ENCODE measurements at regions not wholly inside any gene's neighbourhood (a gene's known extent, or its start where the extent isn't known, plus 50 kb on each side); places are given as distances from the start of the nearest gene placed in this dataset.

DNA sequence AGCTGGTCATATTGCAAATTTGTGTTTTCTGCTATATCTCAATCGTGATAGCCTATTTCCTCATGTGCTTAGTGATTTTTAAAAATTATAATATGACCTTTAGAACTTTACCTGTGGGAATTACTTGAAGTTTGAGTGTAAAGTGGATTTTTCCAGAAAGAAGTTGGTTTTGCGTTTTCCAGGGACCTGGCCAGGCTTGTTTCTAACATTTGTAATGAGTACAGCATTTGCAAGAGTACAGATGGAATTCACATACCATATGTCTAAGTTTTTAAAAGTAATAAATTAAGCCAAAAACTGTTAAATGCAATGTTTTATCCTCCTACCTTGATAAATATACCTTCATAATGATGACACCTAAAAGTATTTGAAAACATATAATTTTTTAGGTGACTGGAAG, 443.2 kb downstream of the REEP3 start:
- TF ChIP-seq EZH2 (IDR thresholded peaks at IDR 0.05; ENCODE audit: borderline replicate concordance, low read length), result no peak
- TF ChIP-seq, protein P1, sequence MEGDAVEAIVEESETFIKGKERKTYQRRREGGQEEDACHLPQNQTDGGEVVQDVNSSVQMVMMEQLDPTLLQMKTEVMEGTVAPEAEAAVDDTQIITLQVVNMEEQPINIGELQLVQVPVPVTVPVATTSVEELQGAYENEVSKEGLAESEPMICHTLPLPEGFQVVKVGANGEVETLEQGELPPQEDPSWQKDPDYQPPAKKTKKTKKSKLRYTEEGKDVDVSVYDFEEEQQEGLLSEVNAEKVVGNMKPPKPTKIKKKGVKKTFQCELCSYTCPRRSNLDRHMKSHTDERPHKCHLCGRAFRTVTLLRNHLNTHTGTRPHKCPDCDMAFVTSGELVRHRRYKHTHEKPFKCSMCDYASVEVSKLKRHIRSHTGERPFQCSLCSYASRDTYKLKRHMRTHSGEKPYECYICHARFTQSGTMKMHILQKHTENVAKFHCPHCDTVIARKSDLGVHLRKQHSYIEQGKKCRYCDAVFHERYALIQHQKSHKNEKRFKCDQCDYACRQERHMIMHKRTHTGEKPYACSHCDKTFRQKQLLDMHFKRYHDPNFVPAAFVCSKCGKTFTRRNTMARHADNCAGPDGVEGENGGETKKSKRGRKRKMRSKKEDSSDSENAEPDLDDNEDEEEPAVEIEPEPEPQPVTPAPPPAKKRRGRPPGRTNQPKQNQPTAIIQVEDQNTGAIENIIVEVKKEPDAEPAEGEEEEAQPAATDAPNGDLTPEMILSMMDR (IDR thresholded peaks at IDR 0.05; ENCODE audit: low read length), result no peak
